Fibroblast of the aortic adventitia (primary cell): ENCODE measurements at regions not wholly inside any gene's neighbourhood (a gene's known extent, or its start where the extent isn't known, plus 50 kb on each side); places are given as distances from the start of the nearest gene placed in this dataset.

Source experiments
- DNase-seq: peaks from one replicate; pipeline ENCODE4 v3.0.0-alpha.2; 2010; ENCODE audit warnings: low read depth
- H3K4me3 ChIP-seq: 2 replicates; pipeline ENCODE4 v1.5.1; 2011; ENCODE audit warnings: low read depth, mild to moderate bottlenecking, control low read depth, low read length, moderate library complexity
- CTCF ChIP-seq: IDR thresholded peaks from 2 replicates; pipeline ENCODE4 v1.5.1; 2011; ENCODE audit warnings: mild to moderate bottlenecking, low read length, control low read depth, inconsistent platforms; ENCODE audit not compliant: insufficient read depth

- TF ChIP-seq CTCF = no peak
- DNase-seq = no peak
- no peak overlapping the region for H3K4me3 ChIP-seq
Measured at GRCh38 chr14:101409006-101409543, 152.2 kb upstream of the DIO3 start.

- DNase-seq = no peak
Measured at GRCh38 chr14:101410126-101410525, 151.2 kb upstream of the DIO3 start.

GRCh38 chr14:101411151-101411550 lies 150.1 kb upstream of the DIO3 start:
- TF ChIP-seq CTCF = no peak
- no peak overlapping the region for H3K4me3 ChIP-seq
- DNase-seq = no peak

More at GRCh38 chr14:101410126-101410525, 151.2 kb upstream of the DIO3 start:
- H3K4me3 ChIP-seq = no peak overlapping the region
- TF ChIP-seq CTCF = no peak

- no peak for DNase-seq
- H3K4me3 ChIP-seq = no peak overlapping the region
- no peak for TF ChIP-seq CTCF
Measured at GRCh38 chr14:101411779-101412178, 149.5 kb upstream of the DIO3 start.

- no peak for DNase-seq
- TF ChIP-seq CTCF = no peak
- H3K4me3 ChIP-seq = no peak overlapping the region
Measured at GRCh38 chr14:101412739-101413138, 148.6 kb upstream of the DIO3 start.

GRCh38 chr14:101417434-101417833 lies 143.9 kb upstream of the DIO3 start:
- no peak for TF ChIP-seq CTCF
- no peak overlapping the region for H3K4me3 ChIP-seq
- DNase-seq = no peak

GRCh38 chr14:101418601-101419000 lies 142.7 kb upstream of the DIO3 start:
- H3K4me3 ChIP-seq = no peak overlapping the region
- DNase-seq = no peak
- no peak for TF ChIP-seq CTCF
